ENCODE measurements at regions not wholly inside any gene's neighbourhood (a gene's known extent, or its start where the extent isn't known, plus 50 kb on each side); places are given as distances from the start of the nearest gene placed in this dataset.

DNA sequence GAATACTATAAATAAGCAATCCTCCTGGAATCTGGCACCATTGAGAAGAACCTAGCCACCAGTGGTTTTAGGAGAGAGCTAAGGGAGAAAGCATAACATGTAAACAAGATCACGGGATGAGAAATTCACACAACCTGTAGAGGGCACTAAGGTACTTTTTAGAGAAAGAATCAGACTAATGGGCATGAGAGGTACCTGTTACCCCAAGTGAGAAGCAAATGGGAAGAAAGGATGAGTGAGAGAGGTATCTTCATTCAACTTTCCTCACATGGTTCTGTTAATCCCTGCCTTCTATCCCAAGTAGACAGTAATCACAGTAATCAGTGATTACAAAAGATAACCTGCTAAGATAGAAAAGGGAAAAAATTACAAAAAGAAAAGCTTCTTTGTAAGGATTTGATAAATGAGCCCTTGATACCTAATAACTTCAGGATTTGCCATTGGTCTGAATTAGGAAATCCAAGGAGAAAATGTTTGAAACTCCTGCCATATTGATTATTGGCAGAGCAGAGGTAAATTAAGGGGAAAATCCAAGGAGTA lies 251.1 kb upstream of the ADGRL2 start:
- Histone ChIP-seq H3K4me3 (ENCODE audit: low read length) (no peak overlapping the region), H3K4me1 (ENCODE audit: control insufficient read depth, low read depth, low read length) (peaks cover 56% of the 10 kb centered on the region)

DNA sequence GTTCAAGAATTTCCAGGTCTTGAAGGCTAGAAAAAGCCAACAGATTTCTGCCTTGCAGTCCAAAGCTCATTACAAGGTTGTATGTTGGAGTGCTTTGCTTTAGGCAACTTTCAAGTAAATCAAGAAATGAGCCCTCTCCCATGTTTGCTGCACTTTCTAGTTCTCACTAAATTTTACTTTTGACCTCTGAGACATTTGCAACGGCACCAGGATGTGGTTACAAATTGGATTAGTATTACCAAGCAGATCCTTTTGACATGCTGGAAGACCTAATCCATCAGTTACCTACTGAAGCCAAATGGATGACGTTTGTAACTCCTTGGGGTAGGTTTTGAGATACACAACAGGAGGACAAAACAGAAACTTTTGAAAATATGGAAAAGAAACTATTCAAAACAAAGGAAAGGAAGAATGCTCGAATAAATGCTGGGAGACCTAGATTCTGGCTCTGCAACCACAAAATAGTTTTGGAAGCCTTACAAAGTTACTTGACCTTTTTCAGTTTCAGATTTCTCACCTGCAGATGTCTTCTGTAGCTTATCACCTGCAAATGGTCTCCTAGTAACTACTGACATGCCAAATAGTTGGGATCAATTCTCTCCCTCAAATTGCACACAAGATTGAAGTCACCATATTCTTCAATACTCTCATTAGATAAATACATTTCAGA lies 251.7 kb upstream of the ADGRL2 start:
- no peak overlapping the region for H3K4me3 ChIP-seq (ENCODE audit: low read length)
- no peaks in the 10 kb centered on the region for H3K27me3 ChIP-seq (ENCODE audit: control insufficient read depth, insufficient read depth, low read length)
- peak overlapping the region; percentile 98 for H3K27ac ChIP-seq (ENCODE audit: low read length)
- H3K9me3 ChIP-seq (ENCODE audit: control insufficient read depth, low read depth, low read length), result no peaks in the 10 kb centered on the region
- H3K36me3 ChIP-seq (ENCODE audit: control insufficient read depth, low read depth, low read length), result no peaks in the 10 kb centered on the region
- peaks cover 56% of the 10 kb centered on the region for H3K4me1 ChIP-seq (ENCODE audit: control insufficient read depth, low read depth, low read length)
- no peak overlapping the region for H3K9ac ChIP-seq (ENCODE audit: low read length)

More for the DNA sequence above, 251.1 kb upstream of the ADGRL2 start:
- no peaks in the 10 kb centered on the region for H3K36me3 ChIP-seq (ENCODE audit: control insufficient read depth, low read depth, low read length)
- H3K9ac ChIP-seq (ENCODE audit: low read length), result no peak overlapping the region
- H3K27me3 ChIP-seq (ENCODE audit: control insufficient read depth, insufficient read depth, low read length), result no peaks in the 10 kb centered on the region
- no peaks in the 10 kb centered on the region for H3K9me3 ChIP-seq (ENCODE audit: control insufficient read depth, low read depth, low read length)
- peak overlapping the region; percentile 98 for H3K27ac ChIP-seq (ENCODE audit: low read length)

DNA sequence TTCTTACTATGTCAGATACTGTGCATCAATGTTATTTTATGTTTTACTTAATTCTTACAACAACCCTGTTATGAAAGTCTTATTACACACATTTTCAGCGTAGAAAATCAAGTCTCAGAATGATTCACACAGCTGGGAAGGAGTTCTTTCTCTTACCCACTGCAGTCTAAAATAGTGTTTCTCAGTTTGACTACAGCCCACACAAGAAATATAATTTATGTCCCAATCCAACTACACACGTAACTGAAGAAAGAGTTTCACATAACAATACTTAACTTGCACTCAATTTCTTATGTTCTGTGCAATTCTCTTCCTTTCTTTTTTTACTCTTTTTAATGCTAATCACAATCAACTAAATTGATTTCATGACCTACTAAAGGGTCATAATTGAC lies 252.8 kb upstream of the ADGRL2 start:
- Histone ChIP-seq H3K36me3 (ENCODE audit: control insufficient read depth, low read depth, low read length) (no peaks in the 10 kb centered on the region), H3K27me3 (ENCODE audit: control insufficient read depth, insufficient read depth, low read length) (no peaks in the 10 kb centered on the region), H3K4me3 (ENCODE audit: low read length) (peak overlapping the region; percentile 36), H3K9me3 (ENCODE audit: control insufficient read depth, low read depth, low read length) (no peaks in the 10 kb centered on the region), H3K9ac (ENCODE audit: low read length) (peak overlapping the region; percentile 63), H3K4me1 (ENCODE audit: control insufficient read depth, low read depth, low read length) (peaks cover 59% of the 10 kb centered on the region), H3K27ac (ENCODE audit: low read length) (peak overlapping the region; percentile 98)

DNA sequence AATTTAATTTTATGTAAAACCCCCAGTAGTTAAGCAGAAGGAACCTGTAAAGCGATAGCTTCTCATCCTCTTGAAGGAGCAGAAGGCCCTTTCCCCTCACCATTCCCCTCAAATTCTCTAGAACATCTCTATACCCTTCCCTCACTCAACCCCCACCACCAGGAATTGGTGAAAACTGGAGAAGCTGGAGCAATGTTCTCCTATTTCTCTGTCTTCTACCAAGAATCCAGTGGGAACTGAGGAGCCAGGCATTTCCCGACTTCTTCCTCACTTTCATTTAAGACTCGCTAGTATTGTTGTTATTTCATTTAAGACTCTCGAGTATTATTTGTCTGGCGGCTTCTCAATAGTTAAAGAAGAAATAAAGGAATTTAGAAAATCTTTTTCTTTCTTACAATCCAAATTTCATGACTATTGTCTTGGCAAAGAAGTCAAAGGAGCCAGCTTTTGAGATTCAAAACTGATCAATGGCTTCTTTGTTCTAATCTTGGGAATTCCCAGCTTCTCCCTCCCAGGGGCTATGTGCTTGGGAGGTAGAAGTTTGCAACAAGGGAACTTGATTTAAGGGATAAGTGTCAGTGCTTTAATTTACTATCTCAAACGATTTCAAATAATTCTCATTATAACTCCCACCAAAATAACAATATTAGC lies 253.3 kb upstream of the ADGRL2 start:
- H3K9ac ChIP-seq (ENCODE audit: low read length), result peak overlapping the region; percentile 63
- H3K4me1 ChIP-seq (ENCODE audit: control insufficient read depth, low read depth, low read length), result peaks cover 55% of the 10 kb centered on the region
- peak overlapping the region; percentile 36 for H3K4me3 ChIP-seq (ENCODE audit: low read length)
- H3K36me3 ChIP-seq (ENCODE audit: control insufficient read depth, low read depth, low read length), result no peaks in the 10 kb centered on the region
- H3K9me3 ChIP-seq (ENCODE audit: control insufficient read depth, low read depth, low read length), result no peaks in the 10 kb centered on the region
- peak overlapping the region; percentile 98 for H3K27ac ChIP-seq (ENCODE audit: low read length)
- H3K27me3 ChIP-seq (ENCODE audit: control insufficient read depth, insufficient read depth, low read length), result no peaks in the 10 kb centered on the region

DNA sequence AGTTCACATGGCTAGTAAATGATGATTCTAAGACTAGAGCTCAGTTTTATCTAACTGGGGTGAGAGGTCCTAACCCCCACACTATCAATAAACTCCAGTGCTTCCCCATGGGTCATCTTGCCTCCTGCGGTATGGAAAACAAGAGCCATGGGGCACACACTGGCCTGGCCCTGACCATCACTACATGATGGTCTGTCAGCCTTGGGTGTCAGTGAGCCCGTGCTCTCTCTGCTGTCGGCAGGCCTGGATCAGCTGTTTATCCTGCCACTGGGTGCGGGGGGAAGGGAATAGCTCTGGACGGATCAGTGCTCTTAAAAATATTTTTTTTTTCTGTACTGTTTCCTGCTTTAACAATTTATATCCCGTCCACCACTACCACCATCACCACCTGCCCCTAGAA lies 255.0 kb upstream of the ADGRL2 start:
- Histone ChIP-seq H3K4me1 (ENCODE audit: control insufficient read depth, low read depth, low read length) (peaks cover 46% of the 10 kb centered on the region), H3K27me3 (ENCODE audit: control insufficient read depth, insufficient read depth, low read length) (no peaks in the 10 kb centered on the region), H3K4me3 (ENCODE audit: low read length) (no peak overlapping the region), H3K9me3 (ENCODE audit: control insufficient read depth, low read depth, low read length) (no peaks in the 10 kb centered on the region), H3K27ac (ENCODE audit: low read length) (no peak overlapping the region), H3K9ac (ENCODE audit: low read length) (no peak overlapping the region), H3K36me3 (ENCODE audit: control insufficient read depth, low read depth, low read length) (no peaks in the 10 kb centered on the region)

DNA sequence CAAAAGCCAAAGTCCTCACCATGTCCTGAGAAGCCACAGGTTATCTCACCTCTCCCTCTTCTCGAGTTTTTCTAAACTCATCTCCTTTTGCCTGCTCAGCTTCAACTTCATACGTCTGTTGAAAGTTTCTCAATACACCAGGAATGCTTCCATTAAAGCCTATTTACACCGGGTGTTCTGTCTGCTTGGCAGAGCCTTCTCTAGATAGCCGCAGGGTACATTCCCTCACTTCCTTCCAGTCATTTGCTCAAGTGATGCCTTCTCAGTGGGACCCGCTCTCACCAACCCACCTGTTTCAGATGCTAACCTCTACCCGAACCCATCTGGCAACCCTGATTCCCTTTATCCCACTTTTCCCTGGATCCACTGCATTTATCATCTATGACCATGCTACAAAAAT lies 257.0 kb upstream of the ADGRL2 start:
- Histone ChIP-seq H3K27ac (ENCODE audit: low read length) (no peak overlapping the region), H3K36me3 (ENCODE audit: control insufficient read depth, low read depth, low read length) (no peaks in the 10 kb centered on the region), H3K4me1 (ENCODE audit: control insufficient read depth, low read depth, low read length) (peaks cover 29% of the 10 kb centered on the region), H3K9ac (ENCODE audit: low read length) (no peak overlapping the region), H3K9me3 (ENCODE audit: control insufficient read depth, low read depth, low read length) (no peaks in the 10 kb centered on the region), H3K27me3 (ENCODE audit: control insufficient read depth, insufficient read depth, low read length) (no peaks in the 10 kb centered on the region), H3K4me3 (ENCODE audit: low read length) (no peak overlapping the region)

DNA sequence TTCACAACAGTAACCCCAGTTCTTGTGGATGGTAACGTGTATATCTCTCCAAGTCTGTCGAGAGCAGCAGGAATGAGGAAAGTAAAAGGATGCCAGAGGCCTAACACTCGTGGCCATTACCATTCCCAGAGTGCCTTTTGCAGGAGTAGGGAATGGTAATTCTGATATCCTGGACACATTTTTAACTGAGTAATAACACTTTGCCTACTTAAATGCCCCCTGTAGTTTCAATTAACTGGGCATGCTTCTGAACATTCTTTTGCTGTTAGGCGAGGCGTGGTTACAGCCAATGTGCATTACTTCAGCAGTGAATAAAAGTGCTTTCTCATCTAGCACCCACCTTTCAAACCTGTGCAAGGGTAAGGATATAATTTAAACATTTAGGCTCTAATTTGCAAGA lies 258.5 kb upstream of the ADGRL2 start:
- Histone ChIP-seq H3K9ac (ENCODE audit: low read length) (no peak overlapping the region), H3K27me3 (ENCODE audit: control insufficient read depth, insufficient read depth, low read length) (no peaks in the 10 kb centered on the region), H3K27ac (ENCODE audit: low read length) (no peak overlapping the region), H3K4me1 (ENCODE audit: control insufficient read depth, low read depth, low read length) (peaks cover 15% of the 10 kb centered on the region), H3K9me3 (ENCODE audit: control insufficient read depth, low read depth, low read length) (no peaks in the 10 kb centered on the region), H3K4me3 (ENCODE audit: low read length) (no peak overlapping the region), H3K36me3 (ENCODE audit: control insufficient read depth, low read depth, low read length) (no peaks in the 10 kb centered on the region)

DNA sequence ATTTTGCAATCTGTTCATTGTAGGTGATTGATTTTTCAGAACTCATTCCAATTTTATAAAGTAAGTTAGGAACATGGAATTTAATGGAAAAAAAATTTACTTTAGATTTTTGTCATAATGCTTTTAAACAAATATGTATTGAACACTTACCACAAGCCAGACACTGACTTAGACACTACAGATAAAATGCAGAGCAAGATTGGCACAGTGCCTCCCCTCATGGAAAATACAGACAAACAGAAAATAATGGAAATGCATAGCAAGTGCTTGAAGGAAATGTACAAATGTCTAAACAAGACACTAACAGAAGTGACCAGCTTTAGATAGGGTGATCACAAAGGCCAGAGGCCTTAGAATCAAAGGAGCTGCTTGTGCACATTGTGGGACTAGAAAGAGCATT lies 260.5 kb upstream of the ADGRL2 start:
- Histone ChIP-seq H3K4me3 (ENCODE audit: low read length) (no peak overlapping the region), H3K9ac (ENCODE audit: low read length) (no peak overlapping the region), H3K27me3 (ENCODE audit: control insufficient read depth, insufficient read depth, low read length) (no peaks in the 10 kb centered on the region), H3K9me3 (ENCODE audit: control insufficient read depth, low read depth, low read length) (no peaks in the 10 kb centered on the region), H3K4me1 (ENCODE audit: control insufficient read depth, low read depth, low read length) (peaks cover 3% of the 10 kb centered on the region), H3K27ac (ENCODE audit: low read length) (no peak overlapping the region), H3K36me3 (ENCODE audit: control insufficient read depth, low read depth, low read length) (no peaks in the 10 kb centered on the region)

- Histone ChIP-seq H3K27ac (ENCODE audit: low read length) (no peak overlapping the region), H3K4me3 (ENCODE audit: low read length) (no peak overlapping the region), H3K4me1 (ENCODE audit: control insufficient read depth, low read depth, low read length) (no peaks in the 10 kb centered on the region), H3K9ac (ENCODE audit: low read length) (no peak overlapping the region), H3K27me3 (ENCODE audit: control insufficient read depth, insufficient read depth, low read length) (no peaks in the 10 kb centered on the region), H3K36me3 (ENCODE audit: control insufficient read depth, low read depth, low read length) (no peaks in the 10 kb centered on the region), H3K9me3 (ENCODE audit: control insufficient read depth, low read depth, low read length) (no peaks in the 10 kb centered on the region)
Measured at GRCh38 chr1:81529014-81529413, 271.7 kb upstream of the ADGRL2 start.

- Histone ChIP-seq H3K27me3 (ENCODE audit: control insufficient read depth, insufficient read depth, low read length) (no peaks in the 10 kb centered on the region), H3K27ac (ENCODE audit: low read length) (no peak overlapping the region), H3K4me3 (ENCODE audit: low read length) (no peak overlapping the region), H3K9ac (ENCODE audit: low read length) (no peak overlapping the region), H3K4me1 (ENCODE audit: control insufficient read depth, low read depth, low read length) (no peaks in the 10 kb centered on the region), H3K9me3 (ENCODE audit: control insufficient read depth, low read depth, low read length) (no peaks in the 10 kb centered on the region), H3K36me3 (ENCODE audit: control insufficient read depth, low read depth, low read length) (no peaks in the 10 kb centered on the region)
Measured at GRCh38 chr1:81525085-81525484, 275.6 kb upstream of the ADGRL2 start.

DNA sequence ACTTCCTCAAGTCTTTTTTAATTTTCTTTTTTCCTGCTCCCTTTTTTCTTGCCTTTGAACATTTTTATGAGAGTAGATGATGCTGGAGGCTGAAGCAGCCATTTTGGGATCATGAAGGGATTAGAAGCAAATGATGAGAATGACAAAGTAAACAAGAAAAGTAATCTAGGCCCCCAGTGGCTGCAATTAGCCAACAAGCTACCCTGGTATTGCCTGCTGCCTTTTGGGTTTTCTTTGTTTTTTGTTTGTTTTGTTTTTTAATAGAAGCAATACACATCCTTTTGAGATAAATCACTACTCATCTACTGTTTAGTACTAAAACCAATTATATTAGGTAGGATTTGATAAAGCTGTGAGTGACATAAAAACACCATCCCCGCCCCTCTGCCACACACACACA lies 280.7 kb upstream of the ADGRL2 start:
- no peak overlapping the region for H3K4me3 ChIP-seq (ENCODE audit: low read length)
- H3K36me3 ChIP-seq (ENCODE audit: control insufficient read depth, low read depth, low read length), result no peaks in the 10 kb centered on the region
- no peak overlapping the region for H3K27ac ChIP-seq (ENCODE audit: low read length)
- H3K4me1 ChIP-seq (ENCODE audit: control insufficient read depth, low read depth, low read length), result peaks cover 5% of the 10 kb centered on the region
- no peak overlapping the region for H3K9ac ChIP-seq (ENCODE audit: low read length)
- H3K27me3 ChIP-seq (ENCODE audit: control insufficient read depth, insufficient read depth, low read length), result no peaks in the 10 kb centered on the region
- H3K9me3 ChIP-seq (ENCODE audit: control insufficient read depth, low read depth, low read length), result no peaks in the 10 kb centered on the region

DNA sequence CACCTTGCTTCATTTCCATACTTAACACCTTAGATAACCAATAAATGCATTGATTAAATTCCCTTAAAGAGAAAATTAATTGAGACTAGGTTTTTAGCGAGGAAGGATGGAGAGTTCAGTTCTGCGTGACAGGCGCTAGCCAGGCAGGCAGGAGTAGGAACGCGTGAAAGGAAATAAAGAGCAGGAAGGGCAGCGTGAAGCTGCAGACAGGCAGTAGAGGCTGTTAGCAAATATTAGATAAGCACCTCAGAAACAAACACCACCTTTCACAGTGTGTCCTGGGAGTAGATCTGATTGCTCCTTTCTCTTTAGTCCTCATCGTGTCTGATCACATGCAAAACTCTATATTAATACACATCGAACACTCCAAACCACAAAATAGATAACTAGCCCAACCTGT lies 282.7 kb upstream of the ADGRL2 start:
- no peak overlapping the region for H3K27ac ChIP-seq (ENCODE audit: low read length)
- no peak overlapping the region for H3K4me3 ChIP-seq (ENCODE audit: low read length)
- no peaks in the 10 kb centered on the region for H3K9me3 ChIP-seq (ENCODE audit: control insufficient read depth, low read depth, low read length)
- H3K9ac ChIP-seq (ENCODE audit: low read length), result no peak overlapping the region
- peaks cover 13% of the 10 kb centered on the region for H3K4me1 ChIP-seq (ENCODE audit: control insufficient read depth, low read depth, low read length)
- no peaks in the 10 kb centered on the region for H3K36me3 ChIP-seq (ENCODE audit: control insufficient read depth, low read depth, low read length)
- no peaks in the 10 kb centered on the region for H3K27me3 ChIP-seq (ENCODE audit: control insufficient read depth, insufficient read depth, low read length)

All from iPS-18a (cell line).